DND-41 (cell line): ENCODE measurements at regions not wholly inside any gene's neighbourhood (a gene's known extent, or its start where the extent isn't known, plus 50 kb on each side); places are given as distances from the start of the nearest gene placed in this dataset.

Source experiments
- EZH2 ChIP-seq: IDR thresholded peaks from 3 replicates; pipeline ENCODE4 v1.6.1; 2012; ENCODE audit warnings: borderline replicate concordance, low read depth, mild to moderate bottlenecking, moderate library complexity, low read length, inconsistent platforms; ENCODE audit not compliant: severe bottlenecking
- TF ChIP-seq, protein P1 (sequence below): IDR thresholded peaks from 2 replicates; pipeline ENCODE4 v1.5.1; 2012; ENCODE audit warnings: borderline replicate concordance, low read length, moderate library complexity, mild to moderate bottlenecking; ENCODE audit not compliant: poor library complexity, severe bottlenecking; ENCODE audit errors: extremely low read depth

DNA sequence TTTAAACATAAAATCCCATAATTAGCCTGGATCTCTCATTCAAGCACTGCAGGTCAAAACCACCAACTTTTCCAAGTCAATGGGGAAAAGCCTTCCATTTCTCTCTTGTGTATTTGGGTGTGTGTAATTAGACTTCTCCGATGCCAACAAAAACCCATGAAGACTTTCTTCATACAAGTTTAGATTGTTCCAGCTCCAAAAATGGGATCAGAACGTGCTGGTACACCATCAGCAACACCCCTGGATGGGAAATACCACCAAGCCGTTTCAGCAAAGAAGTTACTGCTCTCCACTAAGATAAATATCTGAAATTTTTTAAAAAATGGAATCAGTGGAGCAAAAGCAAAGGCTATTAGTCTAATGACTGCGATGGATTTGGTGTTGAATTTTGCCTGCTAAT is 837.3 kb upstream of the SOX9 start:
- no peak for TF ChIP-seq EZH2
- TF ChIP-seq, protein P1, sequence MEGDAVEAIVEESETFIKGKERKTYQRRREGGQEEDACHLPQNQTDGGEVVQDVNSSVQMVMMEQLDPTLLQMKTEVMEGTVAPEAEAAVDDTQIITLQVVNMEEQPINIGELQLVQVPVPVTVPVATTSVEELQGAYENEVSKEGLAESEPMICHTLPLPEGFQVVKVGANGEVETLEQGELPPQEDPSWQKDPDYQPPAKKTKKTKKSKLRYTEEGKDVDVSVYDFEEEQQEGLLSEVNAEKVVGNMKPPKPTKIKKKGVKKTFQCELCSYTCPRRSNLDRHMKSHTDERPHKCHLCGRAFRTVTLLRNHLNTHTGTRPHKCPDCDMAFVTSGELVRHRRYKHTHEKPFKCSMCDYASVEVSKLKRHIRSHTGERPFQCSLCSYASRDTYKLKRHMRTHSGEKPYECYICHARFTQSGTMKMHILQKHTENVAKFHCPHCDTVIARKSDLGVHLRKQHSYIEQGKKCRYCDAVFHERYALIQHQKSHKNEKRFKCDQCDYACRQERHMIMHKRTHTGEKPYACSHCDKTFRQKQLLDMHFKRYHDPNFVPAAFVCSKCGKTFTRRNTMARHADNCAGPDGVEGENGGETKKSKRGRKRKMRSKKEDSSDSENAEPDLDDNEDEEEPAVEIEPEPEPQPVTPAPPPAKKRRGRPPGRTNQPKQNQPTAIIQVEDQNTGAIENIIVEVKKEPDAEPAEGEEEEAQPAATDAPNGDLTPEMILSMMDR = no peak
